OCI-LY1 (cell line): ENCODE measurements at regions not wholly inside any gene's neighbourhood (a gene's known extent, or its start where the extent isn't known, plus 50 kb on each side); places are given as distances from the start of the nearest gene placed in this dataset.
"Not testable (repeated sequence)": the region's sequence is repeated elsewhere in the genome, so short reads cannot be mapped to it uniquely, and the experiment has no call there.

ENCODE experiments used
- H2AFZ ChIP-seq: fragments of 200-600 bp; sonication (generic), shearing (Covaris generic); 2 replicates; pipeline ENCODE4 v1.6.0; 2014; ENCODE audit warnings: antibody characterized with exemption, mild to moderate bottlenecking, low read length
- H3F3A ChIP-seq: fragments of 200-600 bp; sonication (generic), shearing (Covaris generic); 2 replicates; pipeline ENCODE4 v1.6.0; 2014; ENCODE audit warnings: mild to moderate bottlenecking, antibody characterized with exemption, low read length, moderate library complexity; ENCODE audit not compliant: insufficient read depth
- H3K27ac ChIP-seq: fragments of 200-600 bp; sonication (generic); 2 replicates; pipeline ENCODE4 v1.5.1; 2014; ENCODE audit warnings: low read length, mixed run types, mild to moderate bottlenecking, low read depth; ENCODE audit not compliant: poor library complexity, severe bottlenecking
- H3K27me3 ChIP-seq: fragments of 200-600 bp; sonication (generic); 2 replicates; pipeline ENCODE4 v1.6.0; 2014; ENCODE audit warnings: antibody characterized with exemption, mild to moderate bottlenecking, low read length, moderate library complexity; ENCODE audit not compliant: insufficient read depth
- H3K36me3 ChIP-seq: fragments of 200-600 bp; sonication (generic); 2 replicates; pipeline ENCODE4 v1.6.1; 2014; ENCODE audit warnings: mild to moderate bottlenecking, antibody characterized with exemption, low read length, moderate library complexity, mixed read lengths; ENCODE audit not compliant: insufficient read depth
- H3K4me1 ChIP-seq: fragments of 200-600 bp; sonication (generic); 2 replicates; pipeline ENCODE4 v1.5.1; 2014; ENCODE audit warnings: mild to moderate bottlenecking, low read length, moderate library complexity; ENCODE audit not compliant: insufficient read depth, severe bottlenecking
- H3K4me2 ChIP-seq: fragments of 200-600 bp; sonication (generic), shearing (Covaris generic); 2 replicates; pipeline ENCODE4 v1.6.1; 2014; ENCODE audit warnings: low read length
- H3K4me3 ChIP-seq: fragments of 200-600 bp; sonication (generic); 2 replicates; pipeline ENCODE4 v1.5.1; 2014; ENCODE audit warnings: low read length, low read depth, mild to moderate bottlenecking, mixed read lengths; ENCODE audit not compliant: poor library complexity, severe bottlenecking
- H3K79me2 ChIP-seq: fragments of 200-600 bp; shearing (Covaris generic); 2 replicates; pipeline ENCODE4 v1.6.1; 2016; ENCODE audit warnings: mixed run types, low read length, mixed read lengths; ENCODE audit not compliant: insufficient read depth
- H3K9ac ChIP-seq: fragments of 200-600 bp; sonication (generic), shearing (Covaris generic); 2 replicates; pipeline ENCODE4 v1.6.1; 2014; ENCODE audit warnings: mild to moderate bottlenecking, low read length, mixed read lengths
- H3K9me2 ChIP-seq: fragments of 200-600 bp; sonication (generic), shearing (Covaris generic); 2 replicates; pipeline ENCODE4 v1.6.1; 2014; ENCODE audit warnings: low read depth, mild to moderate bottlenecking, low read length, mixed read lengths
- H3K9me3 ChIP-seq: fragments of 200-600 bp; shearing (Covaris generic); 2 replicates; pipeline ENCODE4 v1.6.1; 2014; ENCODE audit warnings: low read length, mixed read lengths
- H4K20me1 ChIP-seq: fragments of 200-600 bp; sonication (generic), shearing (Covaris generic); 2 replicates; pipeline ENCODE4 v1.6.0; 2016; ENCODE audit warnings: mild to moderate bottlenecking, low read length; ENCODE audit not compliant: insufficient read depth
- CTCF ChIP-seq: fragments of 200-600 bp; sonication (generic), shearing (Covaris generic); IDR thresholded peaks from 2 replicates; pipeline ENCODE4 v1.5.1; 2017; ENCODE audit warnings: mild to moderate bottlenecking, antibody characterized with exemption, low read length, moderate library complexity, mixed read lengths
- EZH2 ChIP-seq: fragments of 200-600 bp; sonication (generic), shearing (Covaris generic); IDR thresholded peaks from 2 replicates; pipeline ENCODE4 v1.8.0; 2017; ENCODE audit warnings: borderline replicate concordance, mixed run types, mild to moderate bottlenecking, antibody characterized with exemption, low read length, moderate library complexity, mixed read lengths

- H3K27ac ChIP-seq, H3K9me2 ChIP-seq, H3K79me2 ChIP-seq, H2AFZ ChIP-seq, H4K20me1 ChIP-seq, H3K27me3 ChIP-seq, H3K36me3 ChIP-seq, H3K4me1 ChIP-seq, H3K9ac ChIP-seq, H3K4me3 ChIP-seq, H3F3A ChIP-seq, H3K4me2 ChIP-seq, H3K9me3 ChIP-seq: not testable (repeated sequence)
Measured at GRCh38 chr6:28626386-28626785, 100.7 kb downstream of the GPX5 start.

GRCh38 chr6:28632326-28632851, 106.7 kb downstream of the GPX5 start:
- Histone ChIP-seq H3K9ac (no peak overlapping the region), H3K4me1 (no peaks in the 10 kb centered on the region), H3K27me3 (no peaks in the 10 kb centered on the region), H2AFZ (no peak overlapping the region), H4K20me1 (no peaks in the 10 kb centered on the region), H3K9me3 (no peaks in the 10 kb centered on the region), H3K9me2 (no peaks in the 10 kb centered on the region), H3K36me3 (no peaks in the 10 kb centered on the region), H3K4me3 (no peak overlapping the region), H3K79me2 (no peaks in the 10 kb centered on the region), H3K27ac (no peak overlapping the region), H3F3A (no peaks in the 10 kb centered on the region), H3K4me2 (no peak overlapping the region)
- TF ChIP-seq CTCF = no peak

- Histone ChIP-seq H3K9ac (no peak overlapping the region), H3K4me2 (no peak overlapping the region), H3K9me2 (no peaks in the 10 kb centered on the region), H3K79me2 (no peaks in the 10 kb centered on the region), H3K4me1 (no peaks in the 10 kb centered on the region), H3K4me3 (no peak overlapping the region), H4K20me1 (no peaks in the 10 kb centered on the region), H3K27ac (no peak overlapping the region), H3K9me3 (no peaks in the 10 kb centered on the region), H3K36me3 (no peaks in the 10 kb centered on the region), H3K27me3 (no peaks in the 10 kb centered on the region), H3F3A (no peaks in the 10 kb centered on the region), H2AFZ (no peak overlapping the region)
- TF ChIP-seq EZH2 (no peak), CTCF (no peak)
Measured at GRCh38 chr6:28633445-28634215, 107.9 kb downstream of the GPX5 start.

- Histone ChIP-seq H3K4me3 (no peak overlapping the region), H3K4me1 (no peaks in the 10 kb centered on the region), H3F3A (no peaks in the 10 kb centered on the region), H4K20me1 (no peaks in the 10 kb centered on the region), H3K36me3 (no peaks in the 10 kb centered on the region), H3K9me3 (no peaks in the 10 kb centered on the region), H3K79me2 (no peaks in the 10 kb centered on the region), H3K9me2 (no peaks in the 10 kb centered on the region), H2AFZ (no peak overlapping the region), H3K27ac (no peak overlapping the region), H3K9ac (no peak overlapping the region), H3K27me3 (no peaks in the 10 kb centered on the region), H3K4me2 (no peak overlapping the region)
- TF ChIP-seq CTCF = no peak
- TF ChIP-seq EZH2 = no peak
Measured at GRCh38 chr6:28634411-28634760, 108.7 kb downstream of the GPX5 start.
